Lung microvascular endothelial cell (primary cell): ENCODE measurements at regions not wholly inside any gene's neighbourhood (a gene's known extent, or its start where the extent isn't known, plus 50 kb on each side); places are given as distances from the start of the nearest gene placed in this dataset.

Experiments
- DNase-seq, 2 donors: peaks; one replicate each; pipeline versions ENCODE4 v3.0.0 to v3.0.0-alpha.2; 2010; ENCODE audit warnings: low read depth in 2 of 2

- DNase-seq = no peak
These were observed 338.7 kb downstream of the IRS2 start for GRCh38 chr13:109447667-109448066.

- DNase-seq = no peak
These were observed 346.1 kb downstream of the IRS2 start for GRCh38 chr13:109440320-109440719.

GRCh38 chr13:109439813-109440212 lies 346.6 kb downstream of the IRS2 start:
- DNase-seq = no peak

- DNase-seq = no peak
These were observed 349.5 kb downstream of the IRS2 start for GRCh38 chr13:109436841-109437240.

- DNase-seq = no peak
These were observed 350.2 kb downstream of the IRS2 start for GRCh38 chr13:109436055-109436622.

- no peak for DNase-seq
These were observed 355.2 kb downstream of the IRS2 start for GRCh38 chr13:109431217-109431616.

- no peak for DNase-seq
These were observed 358.2 kb downstream of the IRS2 start for GRCh38 chr13:109428146-109428545.

- DNase-seq = no peak
These were observed 358.7 kb downstream of the IRS2 start for GRCh38 chr13:109427695-109428094.

- no peak for DNase-seq
These were observed 359.2 kb downstream of the IRS2 start for GRCh38 chr13:109427148-109427547.

GRCh38 chr13:109426690-109426990 lies 359.7 kb downstream of the IRS2 start:
- no peak for DNase-seq

GRCh38 chr13:109425821-109426689 lies 360.3 kb downstream of the IRS2 start:
- DNase-seq = no peak

GRCh38 chr13:109422161-109422560 lies 364.2 kb downstream of the IRS2 start:
- no peak for DNase-seq

GRCh38 chr13:109419896-109420295 lies 366.5 kb downstream of the IRS2 start:
- DNase-seq = no peak

GRCh38 chr13:109418111-109418510 lies 368.3 kb downstream of the IRS2 start:
- DNase-seq = no peak

GRCh38 chr13:109416001-109416400 lies 370.4 kb downstream of the IRS2 start:
- DNase-seq = no peak

GRCh38 chr13:109415057-109415456 lies 371.3 kb downstream of the IRS2 start:
- DNase-seq = no peak

GRCh38 chr13:109412283-109412901 lies 374.0 kb downstream of the IRS2 start:
- DNase-seq = no peak

GRCh38 chr13:109410868-109411267 lies 375.5 kb downstream of the IRS2 start:
- DNase-seq = no peak

GRCh38 chr13:109408591-109409382 lies 377.6 kb downstream of the IRS2 start:
- no peak for DNase-seq

GRCh38 chr13:109406376-109406992 lies 379.9 kb downstream of the IRS2 start:
- DNase-seq = no peak

- DNase-seq = no peak
These were observed 383.4 kb downstream of the IRS2 start for GRCh38 chr13:109403012-109403421.

- DNase-seq = no peak
These were observed 384.5 kb downstream of the IRS2 start for GRCh38 chr13:109401891-109402290.
